MM.1S (cell line): ENCODE measurements at regions not wholly inside any gene's neighbourhood (a gene's known extent, or its start where the extent isn't known, plus 50 kb on each side); places are given as distances from the start of the nearest gene placed in this dataset.
"Not testable (repeated sequence)": the region's sequence is repeated elsewhere in the genome, so short reads cannot be mapped to it uniquely, and the experiment has no call there.

Source experiments
- DNase-seq: peaks from one replicate; pipeline ENCODE4 v3.0.0-alpha.2; 2015
- H2AFZ ChIP-seq: fragments of 300-600 bp; sonication (generic); 2 replicates; pipeline ENCODE4 v1.6.0; 2016; ENCODE audit warnings: antibody characterized with exemption, low read length
- H3F3A ChIP-seq: fragments of 300-600 bp; sonication (generic); 2 replicates; pipeline ENCODE4 v1.6.1; 2016; ENCODE audit warnings: mild to moderate bottlenecking, antibody characterized with exemption, low read length, moderate library complexity, mixed read lengths; ENCODE audit not compliant: insufficient read depth
- H3K27ac ChIP-seq: fragments of 300-600 bp; sonication (generic); 2 replicates; pipeline ENCODE4 v1.5.1; 2016; ENCODE audit warnings: mild to moderate bottlenecking, low read length
- H3K27me3 ChIP-seq: fragments of 300-600 bp; sonication (generic); replicated peaks from 2 replicates; pipeline ENCODE4 v1.6.0; 2016; ENCODE audit warnings: low read length; ENCODE audit not compliant: insufficient read depth
- H3K36me3 ChIP-seq: fragments of 300-600 bp; sonication (generic); replicated peaks from 2 replicates; pipeline ENCODE4 v1.6.1; 2016; ENCODE audit warnings: mild to moderate bottlenecking, low read length, mixed read lengths; ENCODE audit not compliant: insufficient read depth
- H3K4me1 ChIP-seq: fragments of 300-600 bp; sonication (generic); 2 replicates; pipeline ENCODE4 v1.6.1; 2016; ENCODE audit warnings: low read length, mixed read lengths
- H3K4me2 ChIP-seq: fragments of 300-600 bp; sonication (generic); 2 replicates; pipeline ENCODE4 v1.6.0; 2016; ENCODE audit warnings: low read depth, low read length
- H3K4me3 ChIP-seq: fragments of 300-600 bp; sonication (generic); 2 replicates; pipeline ENCODE4 v1.5.1; 2016; ENCODE audit warnings: low read length, mixed read lengths
- H3K79me2 ChIP-seq: fragments of 300-600 bp; sonication (generic); 2 replicates; pipeline ENCODE4 v1.6.1; 2016; ENCODE audit warnings: mixed run types, low read length, mixed read lengths
- H3K9ac ChIP-seq: fragments of 300-600 bp; sonication (generic); 2 replicates; pipeline ENCODE4 v1.6.1; 2016; ENCODE audit warnings: low read length, mixed read lengths
- H3K9me2 ChIP-seq: fragments of 300-600 bp; sonication (generic); replicated peaks from 2 replicates; pipeline ENCODE4 v1.6.1; 2016; ENCODE audit warnings: mild to moderate bottlenecking, low read length, mixed read lengths; ENCODE audit not compliant: insufficient read depth
- H3K9me3 ChIP-seq: fragments of 300-600 bp; sonication (generic); replicated peaks from 2 replicates; pipeline ENCODE4 v1.6.1; 2016; ENCODE audit warnings: mild to moderate bottlenecking, low read length, mixed read lengths; ENCODE audit not compliant: insufficient read depth
- H4K20me1 ChIP-seq: fragments of 300-600 bp; sonication (generic); 2 replicates; pipeline ENCODE4 v1.6.1; 2016; ENCODE audit warnings: mild to moderate bottlenecking, low read length, moderate library complexity, mixed read lengths; ENCODE audit not compliant: insufficient read depth
- CTCF ChIP-seq: fragments of 300-600 bp; sonication (generic); IDR thresholded peaks from 2 replicates; pipeline ENCODE4 v1.5.1; 2016; ENCODE audit warnings: antibody characterized with exemption, low read length, mixed read lengths
- EZH2 ChIP-seq: fragments of 300-600 bp; sonication (generic); optimal IDR thresholded peaks from 2 replicates; pipeline ENCODE3; 2017; ENCODE audit warnings: low read depth, mild to moderate bottlenecking, antibody characterized with exemption, low read length, mixed read lengths
- EZH2phosphoT487 ChIP-seq: fragments of 300-600 bp; sonication (generic); IDR thresholded peaks from 2 replicates; pipeline ENCODE4 v1.6.1; 2018; ENCODE audit warnings: antibody characterized with exemption, low read length

GRCh38 chr11:10970926-10971325 lies 113.1 kb upstream of the ZBED5 start:
- TF ChIP-seq EZH2phosphoT487 (no peak), CTCF (no peak), EZH2 (no peak)
- no peak for DNase-seq
- Histone ChIP-seq H3K4me3 (no peak overlapping the region), H3K9ac (no peak overlapping the region), H3K9me3 (no peaks in the 10 kb centered on the region), H3K9me2 (no peaks in the 10 kb centered on the region), H3F3A (no peaks in the 10 kb centered on the region), H2AFZ (no peak overlapping the region), H3K4me1 (no peaks in the 10 kb centered on the region), H3K27me3 (no peaks in the 10 kb centered on the region), H3K79me2 (no peaks in the 10 kb centered on the region), H3K36me3 (no peaks in the 10 kb centered on the region), H4K20me1 (no peaks in the 10 kb centered on the region), H3K4me2 (no peak overlapping the region), H3K27ac (no peak overlapping the region)

GRCh38 chr11:10969387-10969786 lies 111.5 kb upstream of the ZBED5 start:
- Histone ChIP-seq H4K20me1 (no peaks in the 10 kb centered on the region), H3F3A (no peaks in the 10 kb centered on the region), H3K27me3 (no peaks in the 10 kb centered on the region), H3K4me3 (no peak overlapping the region), H3K9ac (no peak overlapping the region), H3K4me2 (no peak overlapping the region), H2AFZ (no peak overlapping the region), H3K36me3 (no peaks in the 10 kb centered on the region), H3K27ac (no peak overlapping the region), H3K79me2 (no peaks in the 10 kb centered on the region), H3K9me2 (no peaks in the 10 kb centered on the region), H3K9me3 (no peaks in the 10 kb centered on the region), H3K4me1 (no peaks in the 10 kb centered on the region)
- no peak for DNase-seq
- no peak for TF ChIP-seq CTCF
- no peak for TF ChIP-seq EZH2phosphoT487
- no peak for TF ChIP-seq EZH2

GRCh38 chr11:10956884-10957283 lies 99.0 kb upstream of the ZBED5 start:
- not testable (repeated sequence) for DNase-seq, H3K27ac ChIP-seq, H3K4me3 ChIP-seq, H3K9me2 ChIP-seq, H3K4me1 ChIP-seq, H3K79me2 ChIP-seq, H4K20me1 ChIP-seq, H3K9me3 ChIP-seq, H3F3A ChIP-seq, H3K36me3 ChIP-seq, H3K9ac ChIP-seq, H2AFZ ChIP-seq, H3K4me2 ChIP-seq, H3K27me3 ChIP-seq

- no peaks in the 10 kb centered on the region for H3K9me2 ChIP-seq
- no peak overlapping the region for H3K4me2 ChIP-seq
- no peaks in the 10 kb centered on the region for H4K20me1 ChIP-seq
- H3K27ac ChIP-seq: no peak overlapping the region
- TF ChIP-seq EZH2phosphoT487: no peak
- no peak for TF ChIP-seq CTCF
- TF ChIP-seq EZH2: no peak
- H3F3A ChIP-seq: no peaks in the 10 kb centered on the region
- DNase-seq: no peak
- no peaks in the 10 kb centered on the region for H3K27me3 ChIP-seq
- H3K9me3 ChIP-seq: no peaks in the 10 kb centered on the region
- no peak overlapping the region for H2AFZ ChIP-seq
- no peaks in the 10 kb centered on the region for H3K79me2 ChIP-seq
- H3K4me1 ChIP-seq: no peaks in the 10 kb centered on the region
- no peaks in the 10 kb centered on the region for H3K36me3 ChIP-seq
- H3K4me3 ChIP-seq: no peak overlapping the region
- no peak overlapping the region for H3K9ac ChIP-seq
Observed at GRCh38 chr11:10955616-10956015, 97.8 kb upstream of the ZBED5 start.
